ENCODE measurements at regions not wholly inside any gene's neighbourhood (a gene's known extent, or its start where the extent isn't known, plus 50 kb on each side); places are given as distances from the start of the nearest gene placed in this dataset.

- DNase-seq (ENCODE audit: extremely low spot score in 2 of 2): peak in 1 of 2 donors; percentile 72
- Histone ChIP-seq H3K9me3 (no peaks in the 10 kb centered on the region), H3K4me3 (no peak overlapping the region), H3K27me3 (no peaks in the 10 kb centered on the region), H3K36me3 (no peaks in the 10 kb centered on the region), H3K27ac (no peak overlapping the region), H3K4me1 (no peaks in the 10 kb centered on the region)
- TF ChIP-seq POLR2A (IDR thresholded peaks at IDR 0.05): no peak
- TF ChIP-seq POLR2AphosphoS5 (IDR thresholded peaks at IDR 0.05; ENCODE audit: insufficient read depth in 1 of 2, low read depth in 1 of 2): no peak
- TF ChIP-seq CTCF (IDR thresholded peaks at IDR 0.05): no peak
- intact Hi-C loops (cut with DNase I): no loop called here
These were observed 59.7 kb downstream of the TTC32 start for GRCh38 chr2:19841918-19842693.

GRCh38 chr2:19839438-19839837 lies 62.3 kb downstream of the TTC32 start:
- peak in 1 of 2 donors; percentile 52 for DNase-seq (ENCODE audit: extremely low spot score in 2 of 2)
- Histone ChIP-seq H3K9me3 (no peaks in the 10 kb centered on the region), H3K27me3 (no peaks in the 10 kb centered on the region), H3K4me1 (no peaks in the 10 kb centered on the region), H3K27ac (no peak overlapping the region), H3K4me3 (no peak overlapping the region), H3K36me3 (no peaks in the 10 kb centered on the region)
- TF ChIP-seq CTCF (IDR thresholded peaks at IDR 0.05): no peak
- TF ChIP-seq POLR2A (IDR thresholded peaks at IDR 0.05): no peak
- TF ChIP-seq POLR2AphosphoS5 (IDR thresholded peaks at IDR 0.05; ENCODE audit: insufficient read depth in 1 of 2, low read depth in 1 of 2): no peak
- intact Hi-C loops (cut with DNase I): no loop called here

- Histone ChIP-seq H3K27me3 (no peaks in the 10 kb centered on the region), H3K4me1 (no peaks in the 10 kb centered on the region), H3K4me3 (no peak overlapping the region), H3K9me3 (no peaks in the 10 kb centered on the region), H3K27ac (no peak overlapping the region), H3K36me3 (no peaks in the 10 kb centered on the region)
- DNase-seq (ENCODE audit: extremely low spot score in 2 of 2): no peak
- intact Hi-C loops (cut with DNase I): no loop called here
- TF ChIP-seq CTCF (IDR thresholded peaks at IDR 0.05) (no peak), POLR2A (IDR thresholded peaks at IDR 0.05) (no peak), POLR2AphosphoS5 (IDR thresholded peaks at IDR 0.05; ENCODE audit: insufficient read depth in 1 of 2, low read depth in 1 of 2) (no peak)
These were observed 63.2 kb downstream of the TTC32 start for GRCh38 chr2:19838616-19839015.

GRCh38 chr2:19837235-19837766 lies 64.5 kb downstream of the TTC32 start:
- Histone ChIP-seq H3K4me3 (no peak overlapping the region), H3K4me1 (no peaks in the 10 kb centered on the region), H3K36me3 (no peaks in the 10 kb centered on the region), H3K27me3 (no peaks in the 10 kb centered on the region), H3K27ac (no peak overlapping the region), H3K9me3 (no peaks in the 10 kb centered on the region)
- TF ChIP-seq CTCF (IDR thresholded peaks at IDR 0.05): no peak
- intact Hi-C loops (cut with DNase I): no loop called here
- DNase-seq (ENCODE audit: extremely low spot score in 2 of 2): peak in 1 of 2 donors; percentile 34

- DNase-seq (ENCODE audit: extremely low spot score in 2 of 2): peak in 1 of 2 donors; percentile 83
- intact Hi-C loops (cut with DNase I): no loop called here
- Histone ChIP-seq H3K27me3 (no peaks in the 10 kb centered on the region), H3K36me3 (no peaks in the 10 kb centered on the region), H3K4me3 (no peak overlapping the region), H3K9me3 (no peaks in the 10 kb centered on the region), H3K27ac (no peak overlapping the region), H3K4me1 (no peaks in the 10 kb centered on the region)
- TF ChIP-seq POLR2AphosphoS5 (IDR thresholded peaks at IDR 0.05; ENCODE audit: insufficient read depth in 1 of 2, low read depth in 1 of 2): no peak
These were observed 66.0 kb downstream of the TTC32 start for GRCh38 chr2:19835781-19836281.

Data from vagina (tissue), 2 donors.